HG03159 (cell line): ENCODE measurements at regions not wholly inside any gene's neighbourhood (a gene's known extent, or its start where the extent isn't known, plus 50 kb on each side); places are given as distances from the start of the nearest gene placed in this dataset.

Experiments used
- ATAC-seq: cut with Tn5 transposase; IDR thresholded peaks from one replicate; pipeline ENCODE4 v1.9.1; 2021; ENCODE audit warnings: mild to moderate bottlenecking, moderate library complexity; ENCODE audit not compliant: unreplicated experiment

DNA sequence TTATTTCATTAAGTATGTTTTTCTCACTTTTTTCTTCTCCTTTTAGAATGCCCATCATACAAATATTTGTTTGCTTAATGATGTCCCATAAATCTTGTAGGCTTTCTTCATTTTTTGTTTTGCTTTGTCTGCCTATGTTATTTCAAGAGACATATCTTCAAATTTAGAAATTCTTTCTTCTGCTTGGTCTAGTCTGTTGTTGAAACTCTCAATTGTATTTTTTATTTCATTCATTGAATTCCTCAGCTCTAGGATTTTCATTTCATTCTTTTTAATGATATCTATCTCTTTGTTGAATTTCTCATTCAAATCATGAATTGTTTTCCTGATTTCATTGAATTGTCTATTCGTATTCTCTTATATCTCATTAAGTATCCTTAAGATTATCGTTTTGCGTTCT lies 125.1 kb upstream of the VIPR2 start:
- ATAC-seq = no peak

DNA sequence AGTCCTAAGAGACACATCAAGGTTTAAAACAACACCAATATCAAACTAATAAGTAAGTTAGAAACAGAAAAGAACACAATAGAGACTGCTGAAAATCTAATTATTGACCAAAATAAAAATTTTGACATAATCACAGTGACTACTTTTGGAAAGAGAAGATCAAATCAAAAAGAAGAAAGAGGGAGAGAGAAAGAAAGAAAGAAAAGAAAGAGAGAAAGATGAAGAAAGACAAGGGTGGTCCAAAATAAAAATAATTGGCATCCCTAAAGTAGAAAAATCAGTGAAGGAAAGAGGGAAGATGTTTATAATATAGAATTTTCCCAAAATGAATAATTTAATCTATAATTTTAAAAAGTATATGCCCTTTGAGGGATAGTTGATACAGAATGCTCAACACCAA lies 118.8 kb upstream of the VIPR2 start:
- ATAC-seq = no peak

DNA sequence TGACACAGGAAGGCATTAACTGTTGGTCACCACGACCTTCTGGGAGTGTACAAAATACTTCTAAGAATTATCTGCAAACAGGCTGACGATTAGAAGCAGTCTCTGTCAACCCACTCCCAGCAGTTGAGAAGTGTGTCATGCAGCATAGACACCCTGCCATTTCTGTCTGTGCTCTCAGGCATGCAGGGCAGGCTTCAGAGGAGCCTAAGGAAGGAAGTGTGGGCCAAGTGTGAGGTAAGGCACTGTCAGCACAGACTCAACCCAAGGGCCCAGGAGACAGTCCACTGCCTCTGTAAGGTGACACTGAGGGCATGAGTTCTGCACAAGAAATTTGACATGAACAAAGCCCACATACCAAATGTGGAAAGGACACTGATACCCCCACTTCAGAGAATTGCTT lies 109.0 kb upstream of the VIPR2 start:
- no peak for ATAC-seq

DNA sequence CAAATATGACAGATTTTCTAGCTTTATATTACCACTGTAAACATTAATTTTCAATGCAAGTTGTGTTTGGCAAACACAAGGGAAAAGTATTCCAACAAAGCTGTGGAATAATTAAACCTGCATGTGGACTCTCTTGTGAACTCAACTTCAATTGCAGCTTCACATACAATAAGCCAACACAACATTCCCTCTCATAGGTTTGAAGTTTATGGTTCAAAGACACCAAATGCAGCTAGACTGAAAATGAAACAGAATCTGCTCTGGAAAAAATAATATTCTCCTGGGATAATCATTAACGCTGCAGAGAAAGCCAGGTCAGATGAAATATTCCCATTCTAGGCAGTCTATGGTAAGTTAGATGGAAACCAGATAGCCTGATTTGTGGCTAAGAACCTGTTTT lies 105.8 kb upstream of the VIPR2 start:
- no peak for ATAC-seq

DNA sequence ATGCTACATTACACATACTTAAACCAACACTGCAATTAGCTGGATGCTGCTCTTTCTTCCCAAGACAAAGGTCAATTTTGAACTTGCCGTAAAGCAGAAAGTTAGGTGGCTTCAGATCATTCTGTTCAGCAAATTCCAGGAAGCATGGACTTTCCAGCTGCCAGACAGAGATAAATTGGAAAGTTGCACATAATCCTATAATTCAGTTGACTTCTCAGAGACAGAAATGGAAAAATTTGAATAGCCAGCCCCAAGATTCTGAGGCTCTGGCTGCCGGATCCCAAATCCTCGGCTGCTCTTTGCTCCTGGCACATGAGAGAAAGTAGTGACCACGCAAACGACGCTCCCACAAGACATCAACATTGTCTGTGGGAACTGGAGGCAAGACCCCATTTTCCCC lies 105.0 kb upstream of the VIPR2 start:
- no peak for ATAC-seq

DNA sequence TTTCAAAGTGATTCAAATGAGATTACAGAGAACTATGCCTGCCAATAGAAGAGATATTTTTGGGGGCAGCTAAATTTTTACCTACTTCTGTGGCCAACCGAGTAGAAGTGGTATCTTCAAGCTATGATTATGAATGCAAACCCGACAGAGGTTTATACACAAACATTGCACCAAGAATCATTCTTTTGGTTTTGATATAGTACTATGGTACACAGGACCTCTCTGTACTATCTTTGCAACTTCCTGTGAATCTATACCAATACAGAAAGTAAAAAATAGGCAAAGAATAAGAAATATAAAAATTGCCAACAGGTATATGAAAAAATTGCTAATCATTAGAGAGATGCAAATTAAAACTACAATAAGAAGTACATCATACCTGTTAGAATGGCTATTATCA lies 103.2 kb upstream of the VIPR2 start:
- no peak for ATAC-seq

DNA sequence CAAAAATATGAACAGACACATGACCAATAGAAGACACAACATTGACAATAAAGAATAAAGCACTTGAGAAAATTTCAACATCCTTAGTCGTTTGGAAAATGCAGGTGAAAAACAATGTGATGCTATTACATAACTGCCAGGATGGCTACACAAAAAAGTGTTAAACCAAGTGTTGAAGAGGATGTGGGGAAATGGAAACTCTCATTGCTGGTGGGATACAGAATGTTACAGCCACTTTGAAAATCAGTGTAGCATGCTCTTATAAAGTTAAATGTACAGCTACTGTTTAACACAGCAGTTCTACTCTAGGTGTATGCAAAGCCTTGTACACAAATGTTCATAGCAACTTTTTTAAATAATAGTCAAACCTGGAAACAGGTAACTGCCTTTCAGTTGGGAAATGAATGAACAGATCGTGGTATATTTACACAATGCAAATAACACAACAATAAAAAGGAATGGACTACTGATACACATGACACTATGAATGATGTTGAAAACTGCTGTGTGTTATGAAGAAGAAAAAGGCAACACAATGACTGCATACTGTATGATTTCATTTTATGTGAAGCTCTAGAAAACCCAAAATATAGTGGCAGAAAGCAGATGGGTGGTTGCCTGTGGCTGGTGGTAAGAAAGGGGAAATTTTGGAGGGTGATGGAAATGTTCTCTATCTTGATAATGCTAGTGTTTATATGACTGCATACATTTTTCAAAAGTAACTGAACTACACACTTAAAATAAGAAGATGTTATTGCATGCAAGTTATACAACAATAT lies 102.2 kb upstream of the VIPR2 start:
- ATAC-seq = no peak

DNA sequence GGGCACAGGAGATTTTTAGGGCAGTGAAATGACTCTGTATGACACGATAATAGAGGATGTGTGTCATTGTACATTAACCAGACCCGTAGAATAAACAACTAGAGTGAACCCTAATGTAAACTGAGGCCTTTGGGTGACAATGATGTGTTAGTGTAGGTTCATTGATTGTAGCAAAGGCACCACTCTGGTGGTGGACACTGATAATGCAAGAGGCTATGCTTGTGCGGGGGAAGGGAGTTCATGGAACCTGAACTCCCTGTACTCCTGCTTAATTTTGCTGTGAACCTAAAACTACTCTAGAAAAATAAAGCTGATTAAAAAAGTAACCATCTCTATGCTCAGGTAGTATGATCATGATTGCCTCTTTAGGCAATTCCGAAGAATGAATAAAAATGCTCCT lies 96.3 kb upstream of the VIPR2 start:
- no peak for ATAC-seq

DNA sequence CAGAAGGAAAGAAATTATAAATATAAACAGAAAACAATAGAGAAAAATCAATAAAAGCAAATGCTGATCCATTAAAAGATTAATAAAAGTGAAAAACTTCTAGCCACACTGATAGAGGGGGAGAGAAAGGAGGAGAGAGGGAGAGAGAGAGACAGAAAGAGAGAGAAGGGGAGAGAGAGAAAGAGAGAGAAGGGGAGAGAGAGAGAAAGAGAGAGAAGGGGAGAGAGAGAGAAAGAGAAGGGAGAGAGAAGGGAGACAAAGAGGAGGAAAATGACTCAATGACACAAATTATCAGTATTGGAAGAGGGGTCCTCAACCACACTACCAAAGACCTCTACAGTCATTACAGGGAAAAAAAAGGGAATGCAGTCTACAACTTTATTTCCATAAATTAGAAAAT lies 94.4 kb upstream of the VIPR2 start:
- no peak for ATAC-seq

DNA sequence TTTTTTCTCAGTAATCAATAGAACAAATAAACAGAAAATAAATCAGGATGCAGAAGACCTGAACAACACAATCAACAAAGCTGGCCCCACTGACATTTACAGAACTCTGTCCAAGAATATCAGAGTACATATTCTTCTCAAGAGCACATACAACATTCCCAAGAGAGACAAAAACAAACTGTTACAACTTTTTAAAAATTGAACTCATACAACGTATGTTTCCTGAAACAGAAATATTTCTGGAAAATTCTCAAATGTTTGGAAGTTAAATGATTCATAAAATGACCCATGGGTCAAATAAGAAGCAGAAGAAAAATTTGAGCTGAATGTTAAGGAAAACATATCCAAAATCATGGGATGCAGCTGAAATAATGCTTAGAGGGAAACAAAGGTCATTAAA lies 93.9 kb upstream of the VIPR2 start:
- no peak for ATAC-seq

DNA sequence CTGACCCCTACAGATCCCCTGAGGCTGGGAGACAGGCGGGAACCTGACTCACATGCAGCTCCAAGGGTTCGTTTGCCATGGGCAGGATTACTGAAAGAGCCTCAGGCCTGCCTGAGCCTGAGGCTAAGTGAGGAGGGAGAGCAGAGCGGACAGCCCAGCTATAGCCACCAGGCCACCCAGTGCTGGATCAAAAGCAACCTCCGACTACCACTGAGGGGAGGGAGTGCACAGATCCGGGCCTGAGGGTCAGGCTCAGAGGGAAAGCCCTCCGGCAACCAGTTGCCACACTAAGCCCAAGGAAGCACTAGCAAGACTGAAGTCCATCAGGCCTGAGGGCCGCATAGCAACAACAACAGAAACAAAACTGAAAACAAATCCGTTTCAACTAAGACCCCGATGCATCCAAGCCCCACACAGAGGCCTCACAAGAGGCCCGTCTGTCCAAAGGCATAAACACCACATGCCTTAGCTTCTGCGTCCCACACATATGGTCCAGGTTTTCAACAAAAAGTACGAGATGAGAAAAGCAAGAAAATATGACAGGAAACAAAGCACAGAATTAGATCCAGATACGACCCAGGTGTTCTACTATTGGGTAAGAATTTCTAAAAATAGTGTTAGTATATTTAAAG lies 92.5 kb upstream of the VIPR2 start:
- no peak for ATAC-seq

DNA sequence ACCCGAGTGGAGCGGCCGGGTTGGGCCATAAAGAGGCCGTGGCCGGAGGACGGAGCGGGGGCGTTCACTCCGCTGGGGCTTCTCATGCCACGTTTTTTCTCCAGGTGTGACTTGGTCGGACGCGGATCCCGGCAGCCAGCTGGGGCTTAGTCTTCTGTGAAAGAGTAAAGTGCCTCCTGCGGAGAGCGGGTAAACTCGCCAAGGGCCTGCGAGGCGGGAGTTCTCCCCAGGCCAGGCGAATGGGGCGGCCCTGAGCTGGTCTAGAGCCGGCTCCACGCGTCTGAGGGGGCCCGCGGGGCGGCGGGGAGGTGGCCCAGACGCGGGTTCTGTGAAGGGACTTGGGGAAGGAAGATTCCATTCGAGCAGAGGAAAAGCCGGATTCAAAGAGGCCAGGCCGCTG lies 86.3 kb upstream of the VIPR2 start:
- ATAC-seq = no peak

DNA sequence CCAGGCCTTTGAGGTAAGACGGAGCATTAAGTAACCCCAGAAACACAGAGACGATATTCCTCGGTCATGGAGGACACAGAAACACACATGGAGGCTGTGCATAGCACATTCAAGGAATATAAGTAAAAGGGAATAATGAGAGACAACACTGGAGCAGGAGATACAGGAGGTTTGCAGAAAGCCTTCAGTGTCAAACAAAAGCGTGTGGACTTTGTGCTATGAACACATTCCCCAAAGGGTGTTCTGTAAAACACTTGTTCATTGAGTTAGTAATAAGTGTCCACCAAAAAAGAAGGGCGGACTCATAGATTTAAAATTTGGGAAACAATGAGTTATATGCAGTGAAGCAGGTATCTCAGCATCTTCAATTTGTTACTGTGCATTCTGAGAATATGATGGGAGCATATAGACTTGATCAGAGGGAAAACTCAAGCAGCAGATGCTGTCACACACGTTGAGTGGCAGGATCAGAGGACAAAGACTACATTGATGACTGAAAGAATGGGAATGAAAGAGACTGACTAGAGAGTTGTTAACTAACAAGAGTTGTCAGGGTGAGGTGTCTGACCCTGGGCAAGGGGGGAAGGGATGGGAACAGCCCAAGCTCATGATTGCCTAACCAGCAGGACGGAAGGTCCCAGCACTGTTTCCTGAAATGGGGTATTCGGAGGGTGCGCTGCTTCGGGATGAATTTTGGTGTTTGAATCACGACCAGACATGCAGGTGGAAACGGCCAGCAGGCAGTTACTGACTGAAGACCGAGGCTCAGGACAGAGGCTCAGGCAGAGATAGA lies 85.2 kb upstream of the VIPR2 start:
- ATAC-seq = no peak

DNA sequence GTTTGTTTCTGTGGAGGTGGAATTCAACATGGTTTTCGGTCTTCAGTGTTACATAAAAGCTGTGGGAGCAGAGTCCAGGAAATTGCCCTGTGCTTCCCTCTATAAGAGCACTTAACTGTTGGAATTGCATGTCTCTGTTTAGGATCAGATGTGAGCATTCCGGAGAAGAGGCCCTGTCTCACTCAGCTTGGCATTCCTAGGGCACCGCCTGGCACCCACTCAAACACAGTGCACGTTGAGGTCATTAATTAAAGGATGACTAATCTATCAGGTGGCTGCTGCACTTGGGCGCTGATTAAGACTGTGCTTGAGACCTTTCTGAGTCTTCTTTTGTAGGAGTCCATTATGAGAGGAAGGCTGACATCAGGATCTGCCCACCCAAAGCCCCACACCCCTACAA lies 82.8 kb upstream of the VIPR2 start:
- no peak for ATAC-seq

DNA sequence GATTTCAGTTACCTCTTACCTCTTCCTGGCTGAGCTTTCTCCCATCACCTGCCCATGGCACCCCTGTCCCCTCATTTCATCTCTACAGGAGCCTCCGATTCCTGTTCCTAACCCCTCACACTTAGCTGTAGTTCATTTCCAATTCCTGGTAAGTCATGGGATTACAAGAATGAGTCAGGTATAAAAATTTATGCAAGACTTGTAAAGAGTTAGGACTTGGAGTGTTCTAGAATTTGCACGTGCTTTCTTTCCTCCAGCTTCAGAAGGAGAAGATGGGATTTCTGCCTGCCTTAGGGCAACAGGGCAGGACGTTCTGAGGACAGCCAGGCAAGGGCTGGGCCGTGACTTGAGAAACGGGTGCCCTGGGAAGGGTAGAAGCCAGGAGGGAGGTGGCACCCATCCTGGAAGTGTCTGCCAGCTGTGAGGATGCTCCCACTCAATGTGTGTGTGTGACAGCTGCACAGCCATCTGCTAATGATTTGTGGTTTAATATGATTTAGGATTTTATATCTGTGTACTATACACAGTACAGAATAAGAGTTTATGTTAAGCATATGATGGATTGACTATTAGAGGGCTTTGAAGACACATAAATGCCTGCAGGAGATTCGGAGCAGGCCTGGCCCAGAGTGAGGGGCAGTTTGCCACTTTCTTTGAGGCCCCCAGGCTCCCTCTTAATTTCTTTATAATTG lies 81.5 kb upstream of the VIPR2 start:
- no peak for ATAC-seq

DNA sequence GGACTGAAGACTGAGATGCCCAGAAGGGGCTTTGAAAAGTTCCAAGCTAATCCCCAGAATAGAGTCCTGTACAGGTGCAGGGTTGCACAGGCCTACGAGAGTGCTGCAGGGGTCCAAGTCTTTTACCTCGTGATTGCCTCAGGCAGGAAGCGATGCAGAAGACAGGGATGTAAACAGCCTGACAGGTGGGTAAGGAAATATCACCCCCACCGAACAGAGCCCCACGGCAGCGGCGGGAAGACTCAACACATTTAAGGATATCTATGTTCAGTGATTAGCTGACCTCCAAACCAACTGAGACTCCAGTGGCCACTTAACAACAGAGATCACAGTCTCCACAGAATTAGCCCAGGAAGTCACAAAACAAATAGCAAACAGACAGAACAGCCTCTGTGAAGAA lies 73.9 kb upstream of the VIPR2 start:
- ATAC-seq = no peak

DNA sequence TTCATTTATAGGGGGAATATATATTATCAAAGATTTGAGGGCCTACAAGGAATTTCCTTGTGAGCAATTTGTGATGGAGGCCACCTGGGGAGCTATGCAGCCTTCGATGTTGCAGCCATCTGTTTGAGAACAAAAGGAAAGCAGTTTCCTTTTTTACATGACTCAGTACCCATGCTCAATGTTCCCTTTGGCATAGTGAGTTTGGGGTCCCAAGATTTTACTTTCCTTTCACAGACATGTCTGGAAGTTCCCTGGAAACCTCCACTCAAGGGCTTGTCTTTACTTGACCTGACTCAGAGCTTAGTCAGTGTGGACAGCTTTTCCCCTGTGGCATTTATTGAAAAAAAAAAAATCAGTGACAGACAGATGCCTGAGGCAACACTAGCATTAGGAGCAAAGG lies 73.5 kb upstream of the VIPR2 start:
- ATAC-seq = no peak

DNA sequence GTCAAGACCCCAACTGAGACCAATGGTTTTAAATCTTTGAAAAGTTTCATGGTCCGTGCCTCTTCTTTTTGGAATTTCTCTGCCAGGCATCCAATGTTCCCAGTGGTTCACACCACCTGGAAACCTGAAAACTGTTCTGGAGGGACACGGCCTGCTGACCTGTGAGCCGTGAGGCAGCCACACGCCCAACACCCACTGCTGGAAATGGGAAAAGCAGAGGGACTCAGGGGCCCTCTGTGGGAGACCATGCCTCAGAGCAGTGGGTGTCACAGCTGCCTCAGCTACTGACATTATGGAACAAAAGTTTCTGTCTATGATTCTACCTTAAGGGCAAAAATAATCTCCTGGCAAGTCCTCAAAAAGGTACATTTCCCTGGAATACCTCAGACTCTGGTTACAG lies 70.4 kb upstream of the VIPR2 start:
- no peak for ATAC-seq

DNA sequence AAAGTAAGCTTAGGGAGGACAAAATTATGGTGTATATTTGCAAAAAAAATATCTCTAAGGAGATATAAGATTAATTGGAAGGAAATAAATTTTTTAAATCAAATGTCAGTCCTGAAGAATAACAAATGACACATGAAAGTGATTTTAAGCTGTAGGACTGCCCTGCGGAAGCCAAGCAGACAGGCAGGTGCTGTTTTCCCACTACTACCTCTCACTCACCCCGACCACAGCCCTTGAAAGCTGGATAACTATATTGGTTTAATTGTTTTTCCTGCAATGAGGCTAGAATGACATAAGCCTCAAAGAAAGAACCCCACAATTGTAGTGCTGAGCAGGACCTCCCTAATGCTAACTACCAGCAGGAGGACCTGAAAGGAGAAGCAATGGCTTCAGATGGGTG lies 68.6 kb upstream of the VIPR2 start:
- ATAC-seq = no peak

DNA sequence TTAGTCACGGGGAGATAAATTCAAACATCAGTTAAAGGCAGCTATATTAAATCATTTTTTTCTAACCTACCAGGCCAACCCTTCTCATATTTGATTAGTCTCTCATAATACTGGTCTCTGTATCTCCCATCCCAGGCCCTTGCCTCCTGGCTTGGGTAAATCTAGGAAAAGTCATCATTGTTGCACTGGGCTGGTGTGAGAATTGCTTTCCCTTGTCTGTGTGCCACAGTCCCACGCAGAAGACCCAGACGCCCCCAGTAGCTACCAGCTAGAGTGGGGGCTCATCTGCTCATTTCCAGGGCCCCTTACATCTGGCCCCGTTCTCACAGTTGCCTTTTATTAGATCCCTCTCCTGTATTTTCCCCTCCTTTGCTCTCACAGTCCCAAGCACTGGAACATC lies 67.6 kb upstream of the VIPR2 start:
- no peak for ATAC-seq

DNA sequence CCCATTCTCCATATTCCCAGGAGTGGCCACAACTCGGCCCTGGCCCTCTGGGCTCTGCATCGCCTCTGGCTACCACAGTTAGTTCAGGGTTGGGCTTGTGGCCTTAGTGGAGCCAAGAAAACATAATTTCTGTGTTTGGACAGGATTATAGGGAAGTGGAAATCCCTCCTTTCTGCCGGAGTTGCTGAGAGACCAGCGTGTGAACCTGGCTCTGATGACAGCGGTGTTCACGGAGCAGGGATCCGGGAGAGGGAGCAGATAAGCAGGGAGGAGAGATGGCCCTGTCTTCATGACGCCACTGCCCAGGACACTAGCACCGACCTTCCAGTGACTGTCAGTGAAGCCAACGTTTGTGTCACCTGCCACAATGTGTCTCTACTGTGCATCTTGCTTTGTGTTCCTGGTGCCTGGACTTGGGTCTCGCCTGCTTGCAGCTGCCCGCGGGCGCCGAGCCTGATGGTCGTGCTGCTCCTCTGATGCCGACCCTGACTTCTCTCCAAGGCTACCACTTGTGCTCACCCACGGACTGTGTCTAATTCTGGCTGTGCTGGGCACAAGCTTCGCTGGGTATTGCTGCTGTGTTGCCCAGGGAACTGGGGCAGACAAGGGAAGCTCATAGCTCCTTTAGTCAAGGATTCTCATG lies 67.0 kb upstream of the VIPR2 start:
- no peak for ATAC-seq
